ENCODE measurements at regions not wholly inside any gene's neighbourhood (a gene's known extent, or its start where the extent isn't known, plus 50 kb on each side); places are given as distances from the start of the nearest gene placed in this dataset.

GRCh38 chr5:81853030-81853357 lies 102.1 kb upstream of the SSBP2 start:
- no peak for DNase-seq (ENCODE audit: extremely low read depth, low read depth)
- H3K4me3 ChIP-seq (replicated peaks; ENCODE audit: low read depth, low read length) = peak overlapping the region; percentile 34; the same call in 1 of the 2 replicates
- no peak for TF ChIP-seq CTCF (IDR thresholded peaks at IDR 0.05; ENCODE audit: low read depth, low read length, missing control alignments)

- no peak for TF ChIP-seq CTCF (IDR thresholded peaks at IDR 0.05; ENCODE audit: low read depth, low read length, missing control alignments)
- DNase-seq (ENCODE audit: extremely low read depth, low read depth) = peak; percentile 43
- peak overlapping the region; percentile 34 for H3K4me3 ChIP-seq (replicated peaks; ENCODE audit: low read depth, low read length)
These were observed 101.6 kb upstream of the SSBP2 start for GRCh38 chr5:81852291-81853029.

DNA sequence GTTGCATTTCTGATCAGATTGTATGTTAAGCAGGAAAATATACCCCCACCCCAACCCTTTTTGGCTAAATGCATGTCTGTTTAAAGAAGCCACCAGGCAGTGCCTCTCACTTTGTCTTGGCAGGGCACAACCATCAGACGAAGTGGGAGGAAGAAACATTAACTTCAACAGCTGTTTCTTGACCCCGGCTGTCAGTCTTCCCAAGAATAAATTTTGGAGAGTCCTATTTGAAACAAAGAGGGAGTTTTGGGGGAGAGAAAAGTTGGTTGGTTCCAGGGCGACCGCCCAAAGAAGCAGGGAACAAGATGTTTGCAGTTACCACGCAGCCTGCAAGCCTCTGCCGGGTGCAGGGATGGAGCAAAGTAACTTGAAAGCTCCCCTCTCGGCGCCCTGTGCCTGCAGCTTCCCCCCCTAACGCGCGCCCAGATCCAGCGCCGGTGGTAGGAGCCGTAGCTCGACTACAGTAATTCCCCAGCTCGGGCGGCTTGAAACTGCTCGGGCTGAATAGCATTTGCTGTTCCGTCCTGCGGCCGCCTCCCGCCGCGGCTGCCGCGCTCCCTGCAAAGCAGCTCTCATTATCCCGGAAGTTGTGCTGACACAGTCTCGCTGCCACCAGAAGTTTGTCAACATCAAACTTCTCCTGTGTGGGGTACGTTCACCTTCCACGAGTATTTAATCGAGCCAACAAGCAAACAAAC lies 100.7 kb upstream of the SSBP2 start:
- TF ChIP-seq CTCF (IDR thresholded peaks at IDR 0.05; ENCODE audit: low read depth, low read length, missing control alignments) = no peak

DNA sequence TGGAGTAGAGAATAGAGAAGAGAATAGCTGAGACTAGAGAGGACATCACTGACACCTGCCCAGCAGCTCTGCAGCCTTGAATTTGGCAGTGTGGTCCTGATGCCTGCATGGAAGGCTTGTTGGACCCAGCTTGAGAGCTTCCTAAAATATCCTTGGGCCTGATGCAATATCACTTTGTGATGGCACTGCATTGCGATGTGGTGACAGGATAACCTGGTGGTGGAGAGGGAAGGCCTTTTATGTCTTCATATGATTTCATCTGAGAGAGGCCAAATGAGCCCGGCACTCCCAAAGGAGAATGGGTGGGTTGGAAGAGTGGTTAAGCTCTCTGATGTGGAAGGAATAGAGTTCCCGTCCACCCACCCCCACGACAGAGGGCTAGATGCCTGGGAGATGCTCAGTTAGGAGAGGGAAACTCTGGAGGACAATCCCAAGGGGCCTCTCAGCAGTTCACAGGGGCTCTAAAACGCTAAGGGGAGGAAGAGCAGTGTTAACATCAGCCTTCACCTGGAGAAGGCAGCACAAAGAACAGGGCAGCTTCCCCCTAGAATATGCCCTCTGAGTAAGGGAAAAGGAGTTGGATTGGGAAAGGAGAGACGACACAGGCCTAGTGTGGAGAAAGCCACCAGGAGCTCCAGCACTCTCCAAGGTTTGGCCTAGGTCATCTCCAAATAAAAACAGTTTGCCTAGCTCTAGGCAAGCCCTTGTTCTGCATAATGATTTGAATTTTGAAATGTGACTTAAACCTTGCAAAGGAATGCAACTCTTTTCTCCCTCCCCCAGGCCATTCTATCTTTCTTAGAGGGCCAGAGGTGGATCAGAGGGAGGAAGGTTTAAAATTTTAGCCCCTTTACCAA lies 99.8 kb upstream of the SSBP2 start:
- no peak for DNase-seq (ENCODE audit: extremely low read depth, low read depth)
- H3K4me3 ChIP-seq (replicated peaks; ENCODE audit: low read depth, low read length) = peak overlapping the region; percentile 34; the same call in 1 of the 2 replicates
- TF ChIP-seq CTCF (IDR thresholded peaks at IDR 0.05; ENCODE audit: low read depth, low read length, missing control alignments) = no peak

More for the DNA sequence above, 100.7 kb upstream of the SSBP2 start:
- peak; percentile 89 for DNase-seq (ENCODE audit: extremely low read depth, low read depth)
- H3K4me3 ChIP-seq (replicated peaks; ENCODE audit: low read depth, low read length) = peak overlapping the region; percentile 34

GRCh38 chr5:81849770-81850367 lies 99.0 kb upstream of the SSBP2 start:
- no peak overlapping the region for H3K4me3 ChIP-seq (replicated peaks; ENCODE audit: low read depth, low read length)
- no peak for TF ChIP-seq CTCF (IDR thresholded peaks at IDR 0.05; ENCODE audit: low read depth, low read length, missing control alignments)
- DNase-seq (ENCODE audit: extremely low read depth, low read depth) = no peak

GRCh38 chr5:81848362-81848880 lies 97.5 kb upstream of the SSBP2 start:
- H3K4me3 ChIP-seq (replicated peaks; ENCODE audit: low read depth, low read length) = no peak overlapping the region
- DNase-seq (ENCODE audit: extremely low read depth, low read depth) = no peak
- no peak for TF ChIP-seq CTCF (IDR thresholded peaks at IDR 0.05; ENCODE audit: low read depth, low read length, missing control alignments)
